Stimulated activated effector memory CD8-positive, alpha-beta T cell treated with anti-CD3 and anti-CD28 coated beads, Interleukin-12 subunit alpha, Interleukin-12 subunit beta, amount 100 ng/mL, for 72 hours (primary cell): ENCODE measurements at regions not wholly inside any gene's neighbourhood (a gene's known extent, or its start where the extent isn't known, plus 50 kb on each side); places are given as distances from the start of the nearest gene placed in this dataset.

Experiments
- ATAC-seq: fragments of 150-1000 bp; cut with Tn5 transposase; 2 replicates; pipeline ENCODE4 v1.10.0; 2021
- DNase-seq, 2 donors: peaks; one replicate each; pipeline ENCODE4 v3.0.0; 2021 to 2022; ENCODE audit warnings: low spot score in 2 of 2
- H3K27ac Mint-ChIP-seq: one replicate; pipeline ENCODE4 v1.8.0; 2022; ENCODE audit warnings: mild to moderate bottlenecking, mixed read lengths
- H3K36me3 Mint-ChIP-seq: one replicate; pipeline ENCODE4 v1.8.0; 2022; ENCODE audit warnings: mild to moderate bottlenecking, mixed read lengths
- H3K4me1 Mint-ChIP-seq: one replicate; pipeline ENCODE4 v1.8.0; 2022; ENCODE audit warnings: mixed read lengths
- H3K4me3 Mint-ChIP-seq: one replicate; pipeline ENCODE4 v1.8.0; 2022; ENCODE audit warnings: mild to moderate bottlenecking, mixed read lengths
- H3K9me3 Mint-ChIP-seq: one replicate; pipeline ENCODE4 v1.8.0; 2022; ENCODE audit warnings: mixed read lengths

- no peak overlapping the region for H3K27ac Mint-ChIP-seq
- H3K9me3 Mint-ChIP-seq, result no peaks in the 10 kb centered on the region
- DNase-seq (no peak), ATAC-seq (no peak)
- H3K4me1 Mint-ChIP-seq, result peaks cover 7% of the 10 kb centered on the region
- no peak overlapping the region for H3K4me3 Mint-ChIP-seq
- H3K36me3 Mint-ChIP-seq, result no peaks in the 10 kb centered on the region
Observed at GRCh38 chr1:2969011-2969844, 52.0 kb upstream of the ACTRT2 start.

- Mint-ChIP-seq H3K4me1 (peaks cover 7% of the 10 kb centered on the region), H3K36me3 (no peaks in the 10 kb centered on the region), H3K4me3 (no peak overlapping the region), H3K9me3 (no peaks in the 10 kb centered on the region), H3K27ac (no peak overlapping the region)
- no peak for DNase-seq
- no peak for ATAC-seq
Observed at GRCh38 chr1:2969845-2970291, 51.4 kb upstream of the ACTRT2 start.

- DNase-seq, result no peak
- Mint-ChIP-seq H3K27ac (no peak overlapping the region), H3K9me3 (no peaks in the 10 kb centered on the region), H3K4me1 (peaks cover 7% of the 10 kb centered on the region), H3K4me3 (no peak overlapping the region), H3K36me3 (no peaks in the 10 kb centered on the region)
- no peak for ATAC-seq
Observed at GRCh38 chr1:2970311-2971071, 50.8 kb upstream of the ACTRT2 start.

- Mint-ChIP-seq H3K4me3 (no peak overlapping the region), H3K27ac (no peak overlapping the region), H3K36me3 (no peaks in the 10 kb centered on the region), H3K9me3 (no peaks in the 10 kb centered on the region), H3K4me1 (peaks cover 7% of the 10 kb centered on the region)
- ATAC-seq (no peak), DNase-seq (no peak)
Observed at GRCh38 chr1:2971101-2971501, 50.2 kb upstream of the ACTRT2 start.
